ENCODE measurements at regions not wholly inside any gene's neighbourhood (a gene's known extent, or its start where the extent isn't known, plus 50 kb on each side); places are given as distances from the start of the nearest gene placed in this dataset.
"Not testable (repeated sequence)": the region's sequence is repeated elsewhere in the genome, so short reads cannot be mapped to it uniquely, and the experiment has no call there.

DNA sequence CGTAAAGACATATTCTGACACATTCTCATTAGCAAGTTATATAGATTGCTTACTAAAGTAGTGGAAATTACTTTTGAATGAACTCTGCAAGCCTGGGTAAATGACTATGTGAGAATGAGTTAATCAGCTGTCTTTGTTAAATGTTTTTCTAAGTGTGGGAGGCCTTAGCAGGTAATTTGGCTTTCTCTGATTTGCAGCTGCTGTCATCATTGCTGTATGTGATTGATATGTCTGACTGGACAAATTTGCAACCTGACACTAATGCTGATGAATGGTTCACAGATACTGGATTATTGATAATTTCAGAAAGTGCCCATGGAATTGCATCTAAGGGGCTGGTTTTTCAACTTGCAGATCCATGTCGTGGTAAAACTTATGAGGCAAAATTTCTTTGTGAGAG, 372.2 kb upstream of the SGO1 start:
- Histone ChIP-seq H3K27me3 (replicated peaks; ENCODE audit: control insufficient read depth, insufficient read depth, low read length, poor library complexity, severe bottlenecking) (no peaks in the 10 kb centered on the region), H3K4me3 (ENCODE audit: insufficient read depth, low read depth, low read length, poor library complexity, severe bottlenecking) (no peak overlapping the region), H3K27ac (ENCODE audit: insufficient read depth, low read length, poor library complexity, severe bottlenecking) (no peak overlapping the region), H3K36me3 (ENCODE audit: control insufficient read depth, insufficient read depth, low read length) (no peaks in the 10 kb centered on the region), H3K9me3 (ENCODE audit: control insufficient read depth, low read length) (no peaks in the 10 kb centered on the region), H3K4me1 (ENCODE audit: control insufficient read depth, insufficient read depth, low read length, poor library complexity, severe bottlenecking) (no peaks in the 10 kb centered on the region)
- no peak for DNase-seq

DNA sequence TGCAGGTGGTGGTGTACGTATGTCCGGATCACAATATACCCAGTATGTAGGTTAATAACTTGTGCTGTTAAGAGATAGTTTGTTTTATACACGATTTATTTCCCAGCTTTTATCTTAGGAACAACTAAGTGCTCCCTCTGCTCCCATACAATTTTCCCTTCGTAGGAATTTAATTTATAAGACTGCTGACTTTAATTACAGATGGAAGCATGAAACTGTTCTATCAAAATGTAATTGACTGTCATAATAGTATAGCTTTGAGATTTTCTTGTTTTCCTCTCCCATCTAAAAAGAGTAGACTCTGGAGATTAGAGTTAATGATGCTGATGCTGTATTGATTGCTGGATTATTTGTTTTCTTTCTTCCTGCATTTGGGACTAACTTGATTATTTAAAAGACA, 370.7 kb upstream of the SGO1 start:
- Histone ChIP-seq H3K4me3 (ENCODE audit: insufficient read depth, low read depth, low read length, poor library complexity, severe bottlenecking) (no peak overlapping the region), H3K27me3 (replicated peaks; ENCODE audit: control insufficient read depth, insufficient read depth, low read length, poor library complexity, severe bottlenecking) (no peaks in the 10 kb centered on the region), H3K27ac (ENCODE audit: insufficient read depth, low read length, poor library complexity, severe bottlenecking) (no peak overlapping the region), H3K4me1 (ENCODE audit: control insufficient read depth, insufficient read depth, low read length, poor library complexity, severe bottlenecking) (no peaks in the 10 kb centered on the region), H3K9me3 (ENCODE audit: control insufficient read depth, low read length) (no peaks in the 10 kb centered on the region), H3K36me3 (ENCODE audit: control insufficient read depth, insufficient read depth, low read length) (no peaks in the 10 kb centered on the region)
- no peak for DNase-seq

DNA sequence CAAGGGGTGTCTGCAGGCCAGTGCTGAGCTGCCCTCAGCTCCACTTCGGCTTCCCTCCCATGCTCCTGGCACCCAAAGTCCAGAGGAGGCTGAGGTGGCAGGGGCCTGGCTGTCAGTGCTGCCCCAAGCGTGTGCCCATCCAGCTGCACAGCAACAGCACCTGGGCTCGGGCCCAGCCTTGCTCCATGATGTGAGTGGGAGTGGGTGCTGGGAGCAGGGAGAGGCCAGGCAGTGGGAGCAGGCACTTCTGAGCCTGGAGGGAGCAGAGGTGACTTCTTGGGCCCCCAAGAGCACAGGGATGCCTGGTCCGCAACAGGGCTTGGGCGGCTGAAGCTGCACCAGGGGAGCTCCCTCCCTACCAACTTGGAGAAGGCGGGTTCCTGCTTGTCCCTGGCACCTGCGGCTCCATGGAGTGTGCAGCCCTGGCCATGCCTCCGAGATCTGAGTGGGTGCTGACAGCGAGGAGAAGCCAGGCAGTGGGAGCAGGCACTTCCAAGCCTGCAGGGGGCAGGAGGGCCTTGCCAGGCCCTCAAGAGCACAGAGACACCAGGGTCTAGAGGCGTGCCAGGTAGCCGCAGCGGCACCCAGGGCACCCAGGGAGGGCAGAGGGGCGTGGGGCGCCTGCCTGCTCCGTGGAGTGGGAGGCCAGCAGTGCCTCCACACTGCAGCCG, 366.7 kb upstream of the SGO1 start:
- DNase-seq: no peak
- Histone ChIP-seq H3K4me3 (ENCODE audit: insufficient read depth, low read depth, low read length, poor library complexity, severe bottlenecking) (no peak overlapping the region), H3K36me3 (ENCODE audit: control insufficient read depth, insufficient read depth, low read length) (no peaks in the 10 kb centered on the region), H3K27me3 (replicated peaks; ENCODE audit: control insufficient read depth, insufficient read depth, low read length, poor library complexity, severe bottlenecking) (no peaks in the 10 kb centered on the region), H3K27ac (ENCODE audit: insufficient read depth, low read length, poor library complexity, severe bottlenecking) (no peak overlapping the region), H3K4me1 (ENCODE audit: control insufficient read depth, insufficient read depth, low read length, poor library complexity, severe bottlenecking) (no peaks in the 10 kb centered on the region), H3K9me3 (ENCODE audit: control insufficient read depth, low read length) (no peaks in the 10 kb centered on the region)

DNA sequence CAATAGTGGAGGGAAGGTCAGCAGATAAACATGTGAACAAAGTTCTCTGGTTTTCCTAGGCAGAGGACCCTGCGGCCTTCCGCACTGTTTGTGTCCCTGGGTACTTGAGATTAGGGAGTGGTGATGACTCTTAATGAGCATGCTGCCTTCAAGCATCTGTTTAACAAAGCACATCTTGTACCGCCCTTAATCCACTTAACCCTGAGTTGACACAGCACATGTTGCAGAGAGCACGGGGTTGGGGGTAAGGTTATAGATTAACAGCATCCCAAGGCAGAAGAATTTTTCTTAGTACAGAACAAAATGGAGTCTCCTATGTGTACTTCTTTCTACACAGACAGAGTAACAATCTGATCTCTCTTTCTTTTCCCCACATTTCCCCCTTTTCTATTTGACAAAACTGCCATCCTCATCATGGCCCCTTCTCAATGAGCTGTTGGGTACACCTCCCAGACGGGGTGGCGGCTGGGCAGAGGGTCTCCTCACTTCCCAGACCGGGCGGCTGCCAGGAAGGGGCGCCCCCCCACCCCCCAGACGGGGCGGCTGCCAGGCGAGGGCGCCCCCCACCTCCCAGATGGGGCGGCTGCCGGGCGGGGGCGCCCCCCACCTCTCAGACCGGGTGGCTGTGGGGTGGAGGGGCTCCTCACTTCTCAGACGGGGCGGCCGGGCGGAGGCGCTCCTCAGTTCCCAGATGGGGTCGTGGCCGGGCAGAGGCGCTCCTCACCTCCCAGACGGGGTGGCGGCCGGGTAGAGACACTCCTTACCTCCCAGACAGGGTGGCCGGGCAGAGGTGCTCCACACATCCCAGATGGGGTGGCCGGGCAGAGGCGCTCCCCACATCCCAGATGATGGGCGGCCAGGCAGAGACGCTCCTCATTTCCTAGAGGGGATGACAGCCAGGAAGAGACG, 361.6 kb upstream of the SGO1 start:
- DNase-seq; H3K4me1 ChIP-seq (ENCODE audit: control insufficient read depth, insufficient read depth, low read length, poor library complexity, severe bottlenecking); H3K9me3 ChIP-seq (ENCODE audit: control insufficient read depth, low read length); H3K36me3 ChIP-seq (ENCODE audit: control insufficient read depth, insufficient read depth, low read length); H3K4me3 ChIP-seq (ENCODE audit: insufficient read depth, low read depth, low read length, poor library complexity, severe bottlenecking); H3K27me3 ChIP-seq (replicated peaks; ENCODE audit: control insufficient read depth, insufficient read depth, low read length, poor library complexity, severe bottlenecking); H3K27ac ChIP-seq (ENCODE audit: insufficient read depth, low read length, poor library complexity, severe bottlenecking): not testable (repeated sequence)

DNA sequence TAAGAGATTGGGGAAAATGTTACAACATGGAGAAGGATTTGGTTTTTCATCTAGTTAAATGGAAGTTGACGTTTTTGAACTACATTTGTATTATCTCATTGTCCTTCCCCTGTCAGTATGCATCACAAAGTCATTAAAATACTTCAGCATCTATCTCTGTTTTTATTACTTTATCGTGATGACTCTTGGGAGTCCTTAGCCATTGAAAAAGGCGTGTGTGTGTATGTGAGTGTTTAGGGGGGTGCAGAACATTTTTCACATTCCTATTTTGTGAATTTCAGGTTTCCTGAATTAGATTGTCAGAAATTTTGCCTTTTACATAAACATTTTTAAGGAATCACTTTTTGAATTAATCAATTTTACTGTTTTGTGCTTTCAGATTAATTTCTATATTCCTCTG, 360.6 kb upstream of the SGO1 start:
- DNase-seq: no peak
- Histone ChIP-seq H3K4me1 (ENCODE audit: control insufficient read depth, insufficient read depth, low read length, poor library complexity, severe bottlenecking) (no peaks in the 10 kb centered on the region), H3K9me3 (ENCODE audit: control insufficient read depth, low read length) (no peaks in the 10 kb centered on the region), H3K27me3 (replicated peaks; ENCODE audit: control insufficient read depth, insufficient read depth, low read length, poor library complexity, severe bottlenecking) (no peaks in the 10 kb centered on the region), H3K27ac (ENCODE audit: insufficient read depth, low read length, poor library complexity, severe bottlenecking) (no peak overlapping the region), H3K4me3 (ENCODE audit: insufficient read depth, low read depth, low read length, poor library complexity, severe bottlenecking) (no peak overlapping the region), H3K36me3 (ENCODE audit: control insufficient read depth, insufficient read depth, low read length) (no peaks in the 10 kb centered on the region)

DNA sequence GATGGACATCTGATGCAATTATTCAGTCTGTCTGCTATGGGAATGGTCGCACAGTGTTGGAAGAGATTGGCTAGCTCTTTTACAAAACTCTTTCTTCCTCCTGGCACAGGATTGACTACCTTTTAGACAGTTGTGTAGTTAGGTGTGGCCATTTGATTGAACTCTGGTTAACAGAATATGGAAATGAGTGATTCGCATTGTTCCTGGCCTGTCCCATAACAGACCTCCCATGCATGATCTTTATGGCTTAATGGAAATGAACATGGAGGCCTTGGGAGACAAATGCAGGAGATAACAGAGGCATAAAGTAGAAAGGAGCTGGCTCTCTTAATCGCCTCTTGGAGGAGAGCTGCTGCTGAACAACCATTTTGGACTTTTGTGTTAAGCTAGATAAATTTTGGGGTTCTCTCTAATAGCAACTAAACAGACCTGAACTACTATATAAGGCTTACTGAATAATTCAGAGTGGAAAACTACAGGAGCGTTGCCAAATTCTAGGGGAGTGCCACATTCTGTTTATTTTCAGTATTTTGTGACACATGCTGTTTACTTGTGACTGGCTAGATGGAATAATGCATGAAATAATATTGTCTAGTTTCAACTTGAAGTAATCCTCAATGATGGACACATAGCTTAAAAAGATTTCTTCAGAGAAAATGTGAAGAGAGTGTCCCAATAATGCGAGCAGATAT, 357.7 kb upstream of the SGO1 start:
- Histone ChIP-seq H3K36me3 (ENCODE audit: control insufficient read depth, insufficient read depth, low read length) (no peaks in the 10 kb centered on the region), H3K4me1 (ENCODE audit: control insufficient read depth, insufficient read depth, low read length, poor library complexity, severe bottlenecking) (no peaks in the 10 kb centered on the region), H3K27me3 (replicated peaks; ENCODE audit: control insufficient read depth, insufficient read depth, low read length, poor library complexity, severe bottlenecking) (no peaks in the 10 kb centered on the region), H3K9me3 (ENCODE audit: control insufficient read depth, low read length) (no peaks in the 10 kb centered on the region), H3K4me3 (ENCODE audit: insufficient read depth, low read depth, low read length, poor library complexity, severe bottlenecking) (no peak overlapping the region), H3K27ac (ENCODE audit: insufficient read depth, low read length, poor library complexity, severe bottlenecking) (no peak overlapping the region)
- DNase-seq: no peak

DNA sequence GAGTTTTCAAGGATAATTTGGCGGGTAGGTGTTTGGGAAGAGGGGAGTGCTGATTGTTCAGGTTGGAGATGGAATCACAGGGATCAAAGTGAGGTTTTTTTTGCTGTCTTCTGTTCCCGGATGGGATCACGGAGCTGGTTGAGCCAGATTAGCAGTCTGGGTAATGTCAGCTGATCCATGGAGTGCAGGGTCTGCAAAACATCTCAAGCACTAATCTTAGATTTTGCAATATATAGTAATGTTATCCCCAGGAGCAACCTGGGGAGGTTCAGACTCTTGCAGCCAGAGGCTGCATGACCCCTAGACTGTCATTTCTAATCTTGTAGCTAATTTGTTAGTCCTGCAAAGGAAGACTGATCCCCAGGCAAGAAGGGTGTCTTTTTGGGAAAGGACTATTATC, 354.1 kb upstream of the SGO1 start:
- Histone ChIP-seq H3K4me1 (ENCODE audit: control insufficient read depth, insufficient read depth, low read length, poor library complexity, severe bottlenecking) (no peaks in the 10 kb centered on the region), H3K27me3 (replicated peaks; ENCODE audit: control insufficient read depth, insufficient read depth, low read length, poor library complexity, severe bottlenecking) (no peaks in the 10 kb centered on the region), H3K4me3 (ENCODE audit: insufficient read depth, low read depth, low read length, poor library complexity, severe bottlenecking) (no peak overlapping the region), H3K36me3 (ENCODE audit: control insufficient read depth, insufficient read depth, low read length) (no peaks in the 10 kb centered on the region), H3K27ac (ENCODE audit: insufficient read depth, low read length, poor library complexity, severe bottlenecking) (no peak overlapping the region), H3K9me3 (ENCODE audit: control insufficient read depth, low read length) (no peaks in the 10 kb centered on the region)
- DNase-seq: no peak

DNA sequence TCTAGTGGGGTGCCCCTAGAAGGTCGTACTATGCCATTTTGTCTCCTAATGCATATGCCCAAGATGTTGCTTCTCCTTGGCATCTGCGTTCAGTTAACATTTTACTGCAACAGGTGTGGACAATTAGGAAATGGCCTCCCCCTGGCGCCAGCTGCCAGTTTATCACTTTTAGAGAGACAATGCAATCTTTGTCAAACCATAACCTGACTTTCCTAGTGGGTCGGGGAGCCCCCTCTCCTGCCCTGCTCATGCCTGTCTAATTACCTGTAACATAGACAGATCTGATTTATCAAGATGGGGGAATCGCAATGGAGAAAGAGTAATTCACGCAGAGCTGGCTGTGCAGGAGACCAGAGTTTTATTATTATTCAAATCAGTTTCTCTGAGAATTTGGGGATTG, 353.7 kb upstream of the SGO1 start:
- no peaks in the 10 kb centered on the region for H3K9me3 ChIP-seq (ENCODE audit: control insufficient read depth, low read length)
- H3K27ac ChIP-seq (ENCODE audit: insufficient read depth, low read length, poor library complexity, severe bottlenecking): no peak overlapping the region
- no peaks in the 10 kb centered on the region for H3K36me3 ChIP-seq (ENCODE audit: control insufficient read depth, insufficient read depth, low read length)
- no peaks in the 10 kb centered on the region for H3K27me3 ChIP-seq (replicated peaks; ENCODE audit: control insufficient read depth, insufficient read depth, low read length, poor library complexity, severe bottlenecking)
- DNase-seq: no peak
- H3K4me3 ChIP-seq (ENCODE audit: insufficient read depth, low read depth, low read length, poor library complexity, severe bottlenecking): no peak overlapping the region
- H3K4me1 ChIP-seq (ENCODE audit: control insufficient read depth, insufficient read depth, low read length, poor library complexity, severe bottlenecking): no peaks in the 10 kb centered on the region

DNA sequence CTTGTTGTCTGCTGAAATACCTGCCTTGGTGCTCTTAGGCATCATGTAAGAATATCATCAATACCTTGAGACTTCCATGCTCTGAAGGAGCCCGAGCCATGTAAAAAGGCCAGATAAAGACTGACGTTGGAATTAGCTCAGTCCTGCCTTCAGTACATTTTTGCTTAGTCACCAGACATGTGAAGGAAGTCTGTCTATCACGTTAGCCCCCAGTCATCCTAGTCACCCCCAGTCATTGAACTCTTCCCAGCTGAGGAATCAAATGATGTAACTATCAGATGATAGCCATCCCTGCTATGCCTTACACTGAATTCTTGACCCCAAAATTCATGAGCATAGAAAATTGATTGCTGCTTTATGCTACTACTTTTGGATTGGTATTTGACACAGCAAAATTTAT, 351.2 kb upstream of the SGO1 start:
- Histone ChIP-seq H3K9me3 (ENCODE audit: control insufficient read depth, low read length) (no peaks in the 10 kb centered on the region), H3K36me3 (ENCODE audit: control insufficient read depth, insufficient read depth, low read length) (no peaks in the 10 kb centered on the region), H3K27ac (ENCODE audit: insufficient read depth, low read length, poor library complexity, severe bottlenecking) (no peak overlapping the region), H3K27me3 (replicated peaks; ENCODE audit: control insufficient read depth, insufficient read depth, low read length, poor library complexity, severe bottlenecking) (no peaks in the 10 kb centered on the region), H3K4me3 (ENCODE audit: insufficient read depth, low read depth, low read length, poor library complexity, severe bottlenecking) (no peak overlapping the region), H3K4me1 (ENCODE audit: control insufficient read depth, insufficient read depth, low read length, poor library complexity, severe bottlenecking) (no peaks in the 10 kb centered on the region)
- no peak for DNase-seq

DNA sequence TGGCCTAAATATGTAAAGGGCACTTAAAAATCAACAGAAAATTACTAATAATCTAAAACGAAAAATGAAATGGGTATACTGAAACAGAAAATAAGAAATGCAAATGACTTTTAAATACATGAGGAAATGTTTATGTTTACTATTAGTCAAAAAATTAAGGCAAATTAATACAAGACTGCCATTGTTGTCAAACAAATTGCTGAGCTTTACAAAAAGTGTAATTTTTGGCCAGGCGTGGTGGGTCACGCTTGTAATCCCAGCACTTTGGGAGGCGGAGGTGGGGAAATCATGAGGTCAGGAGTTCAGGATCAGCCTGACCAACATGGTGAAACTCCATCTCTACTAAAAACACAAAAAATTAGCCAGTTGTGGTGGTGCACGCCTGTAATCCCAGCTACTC, 343.9 kb upstream of the SGO1 start:
- no peaks in the 10 kb centered on the region for H3K36me3 ChIP-seq (ENCODE audit: control insufficient read depth, insufficient read depth, low read length)
- no peaks in the 10 kb centered on the region for H3K4me1 ChIP-seq (ENCODE audit: control insufficient read depth, insufficient read depth, low read length, poor library complexity, severe bottlenecking)
- H3K4me3 ChIP-seq (ENCODE audit: insufficient read depth, low read depth, low read length, poor library complexity, severe bottlenecking): no peak overlapping the region
- H3K27me3 ChIP-seq (replicated peaks; ENCODE audit: control insufficient read depth, insufficient read depth, low read length, poor library complexity, severe bottlenecking): no peaks in the 10 kb centered on the region
- DNase-seq: no peak
- no peaks in the 10 kb centered on the region for H3K9me3 ChIP-seq (ENCODE audit: control insufficient read depth, low read length)
- no peak overlapping the region for H3K27ac ChIP-seq (ENCODE audit: insufficient read depth, low read length, poor library complexity, severe bottlenecking)

Data from effector memory CD4-positive, alpha-beta T cell (primary cell).